22Rv1 (cell line): ENCODE measurements at regions not wholly inside any gene's neighbourhood (a gene's known extent, or its start where the extent isn't known, plus 50 kb on each side); places are given as distances from the start of the nearest gene placed in this dataset.

Experiments
- CTCF ChIP-seq: fragments of 450-650 bp; IDR thresholded peaks from 2 replicates; pipeline ENCODE4 v1.5.1; 2017; ENCODE audit warnings: mild to moderate bottlenecking
- ZFX ChIP-seq: fragments of 450-650 bp; IDR thresholded peaks from 2 replicates; pipeline ENCODE4 v1.6.1; 2017; ENCODE audit warnings: antibody characterized with exemption, borderline replicate concordance

DNA sequence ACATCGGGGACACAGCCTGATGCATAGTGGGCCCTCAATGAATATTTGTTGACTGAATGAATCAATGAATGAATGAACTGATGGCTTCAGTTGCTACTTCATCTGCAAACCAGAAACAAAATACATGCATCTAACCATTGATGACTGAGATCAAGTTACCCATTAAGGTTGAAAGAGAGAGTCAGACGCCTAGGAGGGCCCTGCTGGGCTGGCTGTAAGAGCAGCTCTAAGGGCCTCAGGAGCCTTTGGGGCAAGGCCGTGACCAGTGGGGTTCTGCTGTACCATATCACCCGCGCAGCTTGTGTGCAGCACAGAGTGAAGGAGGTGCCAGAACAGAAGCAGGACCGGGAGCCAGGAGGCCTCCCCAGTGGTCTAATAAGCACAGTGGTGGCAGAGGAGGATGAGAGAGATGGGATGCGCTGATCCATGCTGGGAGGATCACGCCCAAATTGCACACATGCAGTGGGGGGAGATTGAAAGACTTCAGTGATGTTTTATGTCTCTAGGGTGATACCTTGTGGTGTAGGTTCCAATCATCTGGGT, 96.1 kb upstream of the KCNG1 start:
- TF ChIP-seq CTCF, result no peak
- TF ChIP-seq ZFX, result no peak
